ENCODE measurements at regions not wholly inside any gene's neighbourhood (a gene's known extent, or its start where the extent isn't known, plus 50 kb on each side); places are given as distances from the start of the nearest gene placed in this dataset.

DNA sequence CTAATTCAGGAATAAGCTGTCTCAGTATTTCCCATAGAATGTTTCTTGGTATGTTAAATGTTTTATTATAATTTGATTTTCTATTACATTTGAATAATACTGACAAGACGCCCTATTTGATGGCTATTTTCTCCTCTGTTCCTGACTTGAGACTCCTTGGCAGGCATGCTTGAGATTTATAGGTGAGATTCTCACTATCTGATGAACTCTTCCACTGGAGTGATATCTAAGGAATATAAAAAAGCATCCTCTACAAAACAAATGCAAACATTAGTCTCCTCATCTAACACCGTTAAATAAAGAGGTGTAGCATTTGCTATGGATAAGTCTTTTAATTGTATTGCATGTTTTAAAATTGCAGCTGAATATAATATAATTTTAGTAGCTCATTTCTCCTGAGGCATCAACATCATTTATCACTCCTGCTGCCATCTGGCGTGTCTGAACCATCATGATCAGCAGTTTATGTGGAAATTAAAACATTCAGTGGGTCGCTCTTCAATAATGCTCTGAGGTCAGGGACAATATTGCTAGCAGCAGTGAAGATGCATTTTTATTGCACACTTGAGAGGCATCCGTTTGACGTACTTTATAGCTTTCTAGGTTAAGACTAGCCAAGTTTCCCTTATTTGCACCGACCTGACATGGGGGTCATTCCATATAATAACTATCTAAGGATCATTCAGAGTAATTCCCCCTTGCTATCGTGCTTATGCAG, 210.4 kb upstream of the GALNTL6 start:
- TF ChIP-seq CTCF (IDR thresholded peaks at IDR 0.05) = no peak
- TF ChIP-seq POLR2AphosphoS5 (IDR thresholded peaks at IDR 0.05) = no peak
- TF ChIP-seq POLR2A (IDR thresholded peaks at IDR 0.05) = no peak

All from gastroesophageal sphincter (tissue), 3 donors.